GM23338 (cell line): ENCODE measurements at regions not wholly inside any gene's neighbourhood (a gene's known extent, or its start where the extent isn't known, plus 50 kb on each side); places are given as distances from the start of the nearest gene placed in this dataset.
A peak's percentile ranks its signal among the peaks of the same experiment; 100 is the strongest.

Experiments
- ATAC-seq: fragments of 200-7000 bp; cut with Tn5 transposase; 3 replicates; pipeline ENCODE4 v1.9.1; 2020
- DNase-seq: peaks from one replicate; pipeline ENCODE4 v3.0.0-alpha.2; 2015; ENCODE audit warnings: low spot score
- H2AFZ ChIP-seq: fragments of 200-600 bp; sonication (generic); 2 replicates; pipeline ENCODE4 v1.8.0; 2016; ENCODE audit warnings: antibody characterized with exemption, mild to moderate bottlenecking, moderate library complexity
- H3F3A ChIP-seq: fragments of 200-600 bp; sonication (generic); replicated peaks from 2 replicates; pipeline ENCODE4 v1.8.0; 2017; ENCODE audit warnings: antibody characterized with exemption, mixed run types, low read depth
- H3K27ac ChIP-seq: fragments of 200-600 bp; sonication (generic); 2 replicates; pipeline ENCODE4 v1.6.1; 2016; ENCODE audit warnings: low read depth
- H3K27me3 ChIP-seq: fragments of 200-600 bp; sonication (generic); 2 replicates; pipeline ENCODE4 v1.8.0; 2016; ENCODE audit warnings: mild to moderate bottlenecking, mixed run types, moderate library complexity; ENCODE audit not compliant: insufficient read depth
- H3K36me3 ChIP-seq: fragments of 200-600 bp; sonication (generic); 2 replicates; pipeline ENCODE4 v1.8.0; 2016; ENCODE audit warnings: mild to moderate bottlenecking; ENCODE audit not compliant: insufficient read depth
- H3K4me1 ChIP-seq: fragments of 200-600 bp; sonication (generic); 2 replicates; pipeline ENCODE4 v1.8.0; 2016; ENCODE audit warnings: mild to moderate bottlenecking, moderate library complexity; ENCODE audit not compliant: insufficient read depth
- H3K4me2 ChIP-seq: fragments of 200-600 bp; sonication (generic); 2 replicates; pipeline ENCODE4 v1.7.1; 2017; ENCODE audit warnings: mixed run types
- H3K4me3 ChIP-seq: fragments of 200-600 bp; sonication (generic); 2 replicates; pipeline ENCODE4 v1.6.1; 2016; ENCODE audit warnings: mixed run types
- H3K79me2 ChIP-seq: fragments of 200-600 bp; sonication (generic); replicated peaks from 2 replicates; pipeline ENCODE4 v1.8.0; 2017; ENCODE audit warnings: mild to moderate bottlenecking; ENCODE audit not compliant: insufficient read depth
- H3K9me2 ChIP-seq: fragments of 200-600 bp; sonication (generic); 2 replicates; pipeline ENCODE4 v1.8.0; 2017; ENCODE audit not compliant: insufficient read depth
- H4K20me1 ChIP-seq: fragments of 200-600 bp; sonication (generic); replicated peaks from 2 replicates; pipeline ENCODE4 v1.8.0; 2017; ENCODE audit warnings: mild to moderate bottlenecking; ENCODE audit not compliant: insufficient read depth
- H3K27ac Mint-ChIP-seq: 2 replicates; pipeline ENCODE4 v1.8.0; 2020; ENCODE audit warnings: inconsistent platforms, mild to moderate bottlenecking, moderate library complexity, mixed read lengths
- H3K27me3 Mint-ChIP-seq: 3 replicates; pipeline ENCODE4 v1.8.0; 2022; ENCODE audit warnings: low read depth, mild to moderate bottlenecking, moderate library complexity, mixed read lengths, inconsistent platforms; ENCODE audit not compliant: insufficient read depth, poor library complexity
- H3K36me3 Mint-ChIP-seq: 3 replicates; pipeline ENCODE4 v1.8.0; 2021; ENCODE audit warnings: low read depth, mild to moderate bottlenecking, inconsistent platforms, moderate library complexity, mixed read lengths
- H3K4me1 Mint-ChIP-seq: 3 replicates; pipeline ENCODE4 v1.8.0; 2020; ENCODE audit warnings: mild to moderate bottlenecking, inconsistent platforms, mixed read lengths
- H3K4me3 Mint-ChIP-seq: 3 replicates; pipeline ENCODE4 v1.8.0; 2021; ENCODE audit warnings: moderate library complexity, mild to moderate bottlenecking, inconsistent platforms, mixed read lengths
- H3K9me3 Mint-ChIP-seq: 3 replicates; pipeline ENCODE4 v1.8.0; 2020; ENCODE audit warnings: moderate library complexity, mild to moderate bottlenecking, inconsistent platforms, mixed read lengths
- CREB1 ChIP-seq: fragments of 250-450 bp; sonication (Bioruptor Pico); IDR thresholded peaks from 2 replicates; pipeline ENCODE4 v1.5.0; 2020; ENCODE audit warnings: low read depth, mild to moderate bottlenecking, moderate library complexity
- CTCF ChIP-seq, 2 experiments: fragments of 200-600 bp in 1 of 2; sonication (generic) in 1 of 2; conservative IDR thresholded peaks; 2 replicates each; pipeline versions ENCODE4 v1.5.1 to v1.6.1; 2016 to 2017; ENCODE audit warnings: antibody characterized with exemption in 2 of 2, low read depth in 2 of 2, mild to moderate bottlenecking in 2 of 2, moderate library complexity in 1 of 2
- EZH2 ChIP-seq: fragments of 200-600 bp; sonication (generic); IDR thresholded peaks from one replicate; pipeline ENCODE4 v1.8.0; 2017; ENCODE audit warnings: antibody characterized with exemption, mild to moderate bottlenecking, low read depth; ENCODE audit not compliant: unreplicated experiment
- EZH2phosphoT487 ChIP-seq: fragments of 200-600 bp; sonication (generic); IDR thresholded peaks from one replicate; pipeline ENCODE4 v1.8.1; 2018; ENCODE audit warnings: antibody characterized with exemption; ENCODE audit not compliant: unreplicated experiment
- JUNB ChIP-seq: IDR thresholded peaks from one replicate; pipeline ENCODE4 v1.6.1; 2016; ENCODE audit warnings: antibody characterized with exemption; ENCODE audit not compliant: unreplicated experiment
- NANOG ChIP-seq: IDR thresholded peaks from 2 replicates; pipeline ENCODE4 v1.6.1; 2016; ENCODE audit warnings: antibody characterized with exemption, borderline replicate concordance
- POLR2AphosphoS5 ChIP-seq: IDR thresholded peaks from 2 replicates; pipeline ENCODE4 v1.6.1; 2016; ENCODE audit warnings: antibody characterized with exemption, low read depth
- REST ChIP-seq: IDR thresholded peaks from one replicate; pipeline ENCODE4 v1.6.1; 2018; ENCODE audit warnings: antibody characterized with exemption; ENCODE audit not compliant: unreplicated experiment
- STAT1 ChIP-seq: IDR thresholded peaks from one replicate; pipeline ENCODE4 v1.6.1; 2016; ENCODE audit warnings: antibody characterized with exemption; ENCODE audit not compliant: unreplicated experiment

- Histone ChIP-seq H3K4me2 (no peak overlapping the region), H3K4me3 (no peak overlapping the region), H3K79me2 (no peaks in the 10 kb centered on the region), H3K9me2 (no peaks in the 10 kb centered on the region), H3K36me3 (no peaks in the 10 kb centered on the region; the same call in 1 of the 2 replicates), H4K20me1 (no peaks in the 10 kb centered on the region), H3K4me1 (peaks cover 7% of the 10 kb centered on the region), H3F3A (no peaks in the 10 kb centered on the region), H2AFZ (no peak overlapping the region), H3K27ac (no peak overlapping the region), H3K27me3 (no peaks in the 10 kb centered on the region)
- peaks cover 29% of the 10 kb centered on the region for H3K9me3 Mint-ChIP-seq
- TF ChIP-seq CTCF (conservative IDR thresholded peaks at IDR 0.05; ENCODE audit: low read depth in 2 of 2) (peak; percentile 70 to 78), REST (no peak), EZH2phosphoT487 (no peak), STAT1 (no peak), EZH2 (no peak), NANOG (no peak), JUNB (no peak), POLR2AphosphoS5 (no peak)
- no peak overlapping the region for H3K27ac Mint-ChIP-seq
- H3K4me3 Mint-ChIP-seq, result no peak overlapping the region
- DNase-seq (peak; percentile 82), ATAC-seq (peak; percentile 97)
- peaks cover 35% of the 10 kb centered on the region for H3K36me3 Mint-ChIP-seq
- H3K27me3 Mint-ChIP-seq, result no peaks in the 10 kb centered on the region
- peaks cover 4% of the 10 kb centered on the region; the same call in 2 of the 3 replicates for H3K4me1 Mint-ChIP-seq
Observed at GRCh38 chr17:53950207-53950857, 127.6 kb downstream of the KIF2B start.

- Histone ChIP-seq H3K27me3 (no peaks in the 10 kb centered on the region), H3K27ac (no peak overlapping the region), H4K20me1 (no peaks in the 10 kb centered on the region), H3K4me2 (no peak overlapping the region), H3F3A (no peaks in the 10 kb centered on the region), H3K4me1 (peaks cover 7% of the 10 kb centered on the region), H3K79me2 (no peaks in the 10 kb centered on the region), H3K9me2 (no peaks in the 10 kb centered on the region), H3K4me3 (no peak overlapping the region), H3K36me3 (no peaks in the 10 kb centered on the region; the same call in 1 of the 2 replicates), H2AFZ (no peak overlapping the region)
- ATAC-seq (no peak), DNase-seq (no peak)
- Mint-ChIP-seq H3K27ac (no peak overlapping the region), H3K4me3 (no peak overlapping the region), H3K9me3 (peaks cover 35% of the 10 kb centered on the region), H3K27me3 (no peaks in the 10 kb centered on the region), H3K4me1 (peaks cover 4% of the 10 kb centered on the region; the same call in 2 of the 3 replicates), H3K36me3 (peaks cover 40% of the 10 kb centered on the region)
- TF ChIP-seq CREB1 (CRISPR knock-in tag), result no peak
- no peak for TF ChIP-seq REST
- no peak for TF ChIP-seq POLR2AphosphoS5
Observed at GRCh38 chr17:53950858-53951250, 128.1 kb downstream of the KIF2B start.
